GM19438 (cell line): ENCODE measurements at regions not wholly inside any gene's neighbourhood (a gene's known extent, or its start where the extent isn't known, plus 50 kb on each side); places are given as distances from the start of the nearest gene placed in this dataset.

Experiments
- ATAC-seq: cut with Tn5 transposase; IDR thresholded peaks from one replicate; pipeline ENCODE4 v1.9.1; 2021; ENCODE audit warnings: low read depth; ENCODE audit not compliant: unreplicated experiment

- no peak for ATAC-seq
These were observed 61.0 kb upstream of the AGBL1 start for GRCh38 chr15:86018679-86019078.

- ATAC-seq, result no peak
These were observed 58.1 kb upstream of the AGBL1 start for GRCh38 chr15:86021281-86022264.

GRCh38 chr15:86028961-86029360 is 50.7 kb upstream of the AGBL1 start:
- no peak for ATAC-seq
